HepG2 (cell line): ENCODE measurements at regions not wholly inside any gene's neighbourhood (a gene's known extent, or its start where the extent isn't known, plus 50 kb on each side); places are given as distances from the start of the nearest gene placed in this dataset.
"Not testable (repeated sequence)": the region's sequence is repeated elsewhere in the genome, so short reads cannot be mapped to it uniquely, and the experiment has no call there.

Experiments
- ATAC-seq: fragments of 200-7000 bp; cut with Tn5 transposase; 3 replicates; pipeline ENCODE4 v1.9.1; 2020; ENCODE audit warnings: mild to moderate bottlenecking, moderate library complexity
- BruUV-seq: library from RNA; stranded (reverse); fragments of 400-500 nt; replicated peaks from 2 replicates; lab custom pipeline; 2021; lab: Mats Ljungman, UMichigan
- CTCF ChIA-PET: fragments of 300-600 bp; formaldehyde crosslinking; extraction: SDS; loops from one replicate; lab custom pipeline; 2021; ENCODE audit warnings: low total read pairs, inconsistent platforms, low intra/inter-chr PET ratio; lab: Yijun Ruan, JAX
- POLR2A ChIA-PET: fragments of 350-600 bp; sonication (Branson Sonifier 250); formaldehyde crosslinking; loops from one replicate; lab custom pipeline; 2020; ENCODE audit warnings: antibody characterized with exemption, inconsistent platforms; lab: Yijun Ruan, JAX
- DNase-seq: peaks from one replicate; pipeline ENCODE4 v3.0.0-alpha.2; 2015; ENCODE audit warnings: low spot score
- FAIRE-seq: peaks from 3 replicates; lab custom pipeline; 2011; peaks lifted over from hg19 to GRCh38; lab: Jason Lieb, UNC
- H2AFZ ChIP-seq: one replicate; pipeline ENCODE4 v1.6.1; 2011; ENCODE audit warnings: low read length, inconsistent platforms
- H3K27ac ChIP-seq: fragments of 300-600 bp; 3 replicates; pipeline ENCODE4 v1.8.0; 2011; ENCODE audit warnings: mixed run types, mild to moderate bottlenecking, mixed read lengths, low read length, inconsistent platforms; ENCODE audit not compliant: insufficient read depth; ENCODE audit errors: extremely low read length
- H3K27me3 ChIP-seq, 2 experiments: fragments of 200-600 bp in 1 of 2; 2 replicates in 1 of 2; 3 replicates in 1 of 2; pipeline versions ENCODE4 v1.6.0 to v1.8.0; 2011; ENCODE audit warnings: low read length in 2 of 2, mild to moderate bottlenecking in 2 of 2, moderate library complexity in 2 of 2, inconsistent platforms in 1 of 2; ENCODE audit not compliant: insufficient read depth in 2 of 2, control insufficient read depth in 1 of 2
- H3K36me3 ChIP-seq, 2 experiments: fragments of 200-600 bp in 1 of 2; replicated peaks in 1 of 2; 2 replicates in 1 of 2; 3 replicates in 1 of 2; pipeline versions ENCODE4 v1.5.1 to v1.8.0; 2011; ENCODE audit warnings: low read length in 2 of 2, inconsistent platforms in 1 of 2; ENCODE audit not compliant: insufficient read depth in 2 of 2, control insufficient read depth in 1 of 2
- H3K4me1 ChIP-seq: 2 replicates; pipeline ENCODE4 v1.5.1; 2012; ENCODE audit warnings: low read length, inconsistent platforms; ENCODE audit not compliant: insufficient read depth
- H3K4me2 ChIP-seq: 2 replicates; pipeline ENCODE4 v1.6.0; 2011; ENCODE audit warnings: low read depth, low read length, inconsistent platforms
- H3K4me3 ChIP-seq, 3 experiments: fragments of 200-600 bp in 1 of 3; sonication (generic), shearing (Covaris generic) in 1 of 3; replicated peaks in 1 of 3; 2 replicates each; pipeline ENCODE4 v1.5.1; 2011 to 2016; ENCODE audit warnings: low read length in 3 of 3, inconsistent platforms in 2 of 3, low read depth in 2 of 3, mild to moderate bottlenecking in 2 of 3, control low read depth in 1 of 3, mixed read lengths in 1 of 3; ENCODE audit not compliant: insufficient read depth in 1 of 3
- H3K79me2 ChIP-seq: one replicate; pipeline ENCODE4 v1.6.1; 2011; ENCODE audit warnings: low read length, inconsistent platforms; ENCODE audit not compliant: insufficient read depth
- H3K9ac ChIP-seq: 2 replicates; pipeline ENCODE4 v1.6.0; 2011; ENCODE audit warnings: mild to moderate bottlenecking, low read depth, low read length, inconsistent platforms; ENCODE audit not compliant: insufficient read depth
- H3K9me3 ChIP-seq: 2 replicates; pipeline ENCODE4 v1.5.1; 2012; ENCODE audit warnings: mild to moderate bottlenecking, low read length
- H4K20me1 ChIP-seq: 2 replicates; pipeline ENCODE4 v1.6.0; 2011; ENCODE audit warnings: inconsistent platforms, mild to moderate bottlenecking, low read length, moderate library complexity; ENCODE audit not compliant: insufficient read depth
- CEBPB ChIP-seq: IDR thresholded peaks from 2 replicates; pipeline ENCODE4 v1.6.1; 2011; ENCODE audit warnings: low read depth, low read length, improper control_type of control experiment, borderline replicate concordance
- FOSL1 ChIP-seq: sonication (generic); formaldehyde crosslinking; IDR thresholded peaks from 2 replicates; pipeline ENCODE4 v1.9.0; 2021; ENCODE audit warnings: missing genetic modification reagents, borderline replicate concordance
- MNT ChIP-seq: fragments of 450-650 bp; IDR thresholded peaks from 2 replicates; pipeline ENCODE4 v1.6.1; 2016
- WGBS: methylation state at CpG from one replicate; pipeline ENCODE4 v1.1.6; 2017; ENCODE audit warnings: low lambda C conversion rate; 5-methylcytosine and 5-hydroxymethylcytosine counted together
- in situ Hi-C: cut with HindIII; loops from 2 replicates; pipeline ENCODE4 v1.10.0; 2017; ENCODE audit warnings: low pct_unique_long_range_greater_than_20kb; ENCODE audit not compliant: extremely low pct_ligation_motif_present
- intact Hi-C: fragments of 100-400 bp; cut with micrococcal nuclease; formaldehyde crosslinking; loops from one replicate; pipeline ENCODE4 v1.10.0; 2022; ENCODE audit not compliant: unreplicated experiment

GRCh38 chr3:67171841-67172240 is 173.7 kb downstream of the KBTBD8 start:
- no TSS peak for BruUV-seq
- WGBS = 58% methylated on average over 2 of the region's 2 CpGs
- Histone ChIP-seq H3K4me2 (no peak overlapping the region), H4K20me1 (no peaks in the 10 kb centered on the region)
- POLR2A ChIA-PET = no interaction called here
- TF ChIP-seq CEBPB (peak; percentile 81), FOSL1 (no peak)
- TF ChIP-seq, all 625 proteins: peak for 1
- no peaks in the 10 kb centered on the region for H3K9me3 ChIP-seq
- no peak overlapping the region for H3K27ac ChIP-seq
- H3K4me3 ChIP-seq = no peak overlapping the region
- H3K4me1 ChIP-seq = no peaks in the 10 kb centered on the region
- no peak for FAIRE-seq
- no peak overlapping the region for H3K9ac ChIP-seq
- H3K27me3 ChIP-seq = no peaks in the 10 kb centered on the region
- intact Hi-C loops = no loop called here
- in situ Hi-C loops = no loop called here
- H3K79me2 ChIP-seq = no peaks in the 10 kb centered on the region
- no peak for DNase-seq
- H2AFZ ChIP-seq = no peak overlapping the region
- CTCF ChIA-PET = no interaction called here
- ATAC-seq = no peak
- H3K36me3 ChIP-seq = no peaks in the 10 kb centered on the region

GRCh38 chr3:67173130-67173529 is 175.0 kb downstream of the KBTBD8 start:
- in situ Hi-C loops, H3K4me3 ChIP-seq, intact Hi-C loops, H3K27ac ChIP-seq, H3K4me2 ChIP-seq, CTCF ChIA-PET: not testable (repeated sequence)
- POLR2A ChIA-PET = interaction anchor here (0.7 kb wide), 1 partner anchor 155 kb away, joined by 4 read pairs; no protein-coding TSS in a partner anchor
- WGBS = 10% methylated on average over 3 of the region's 3 CpGs
- peak; percentile 97 for TF ChIP-seq MNT
- TF ChIP-seq, all 625 proteins: peak for 1; not testable (repeated sequence) for 624
- not testable (repeated sequence) for H3K9ac ChIP-seq, FAIRE-seq, H3K4me1 ChIP-seq, H4K20me1 ChIP-seq, H3K9me3 ChIP-seq, H3K36me3 ChIP-seq, DNase-seq, ATAC-seq, BruUV-seq, H3K27me3 ChIP-seq, H3K79me2 ChIP-seq, H2AFZ ChIP-seq
